ENCODE measurements at regions not wholly inside any gene's neighbourhood (a gene's known extent, or its start where the extent isn't known, plus 50 kb on each side); places are given as distances from the start of the nearest gene placed in this dataset.

- ChIA-PET POLR2A (no interaction called here), CTCF (interaction anchor here (1.4 kb wide), 1 partner anchor 12 kb away, joined by 3 read pairs; no protein-coding TSS in a partner anchor)
Observed at GRCh38 chr11:43545610-43546009, 134.9 kb upstream of the HSD17B12 start.

- CTCF ChIA-PET = interaction anchor here (1.4 kb wide), 1 partner anchor 11 kb away, joined by 3 read pairs; no protein-coding TSS in a partner anchor
Observed at GRCh38 chr11:43546561-43547429, 133.7 kb upstream of the HSD17B12 start.

GRCh38 chr11:43547430-43547831 lies 133.1 kb upstream of the HSD17B12 start:
- CTCF ChIA-PET = no interaction called here

More at GRCh38 chr11:43546561-43547429, 133.7 kb upstream of the HSD17B12 start:
- POLR2A ChIA-PET = no interaction called here

GRCh38 chr11:43547889-43548381 lies 132.6 kb upstream of the HSD17B12 start:
- ChIA-PET POLR2A (no interaction called here), CTCF (no interaction called here)

More at GRCh38 chr11:43547430-43547831, 133.1 kb upstream of the HSD17B12 start:
- POLR2A ChIA-PET = no interaction called here

- CTCF ChIA-PET = no interaction called here
- POLR2A ChIA-PET = no interaction called here
Observed at GRCh38 chr11:43548916-43549315, 131.6 kb upstream of the HSD17B12 start.

GRCh38 chr11:43549624-43550023 lies 130.9 kb upstream of the HSD17B12 start:
- ChIA-PET POLR2A (no interaction called here), CTCF (no interaction called here)

- ChIA-PET CTCF (no interaction called here), POLR2A (no interaction called here)
Observed at GRCh38 chr11:43550714-43551113, 129.8 kb upstream of the HSD17B12 start.

GRCh38 chr11:43554148-43554473 lies 126.4 kb upstream of the HSD17B12 start:
- CTCF ChIA-PET = no interaction called here
- POLR2A ChIA-PET = interaction anchor here (0.6 kb wide), 1 partner anchor 25 kb away, joined by 4 read pairs; no protein-coding TSS in a partner anchor

- ChIA-PET POLR2A (no interaction called here), CTCF (no interaction called here)
Observed at GRCh38 chr11:43555186-43555585, 125.4 kb upstream of the HSD17B12 start.

- ChIA-PET POLR2A (no interaction called here), CTCF (no interaction called here)
Observed at GRCh38 chr11:43555816-43556611, 124.5 kb upstream of the HSD17B12 start.

- POLR2A ChIA-PET = no interaction called here
Observed at GRCh38 chr11:43556612-43557375, 123.7 kb upstream of the HSD17B12 start.

GRCh38 chr11:43557553-43558110 lies 122.9 kb upstream of the HSD17B12 start:
- ChIA-PET CTCF (interaction anchor here (0.6 to 1.1 kb wide), 2 partner anchors 11 to 272 kb away, joined by 3 read pairs; no protein-coding TSS in a partner anchor), POLR2A (no interaction called here)

More at GRCh38 chr11:43556612-43557375, 123.7 kb upstream of the HSD17B12 start:
- CTCF ChIA-PET = interaction anchor here (0.6 to 1.1 kb wide), 2 partner anchors 10 to 273 kb away, joined by 3 read pairs; no protein-coding TSS in a partner anchor

- CTCF ChIA-PET = interaction anchor here (1.1 kb wide), 1 partner anchor 12 kb away, joined by 3 read pairs; no protein-coding TSS in a partner anchor
- POLR2A ChIA-PET = no interaction called here
Observed at GRCh38 chr11:43558146-43558545, 122.4 kb upstream of the HSD17B12 start.

- POLR2A ChIA-PET = no interaction called here
- CTCF ChIA-PET = no interaction called here
Observed at GRCh38 chr11:43558556-43559127, 121.9 kb upstream of the HSD17B12 start.

GRCh38 chr11:43561832-43562231 lies 118.7 kb upstream of the HSD17B12 start:
- ChIA-PET CTCF (no interaction called here), POLR2A (no interaction called here)

- POLR2A ChIA-PET = no interaction called here
- CTCF ChIA-PET = interaction anchor here (0.7 to 2.1 kb wide), 8 partner anchors 10 to 285 kb away, joined by 3 to 5 read pairs (median 4); partner anchors contain the start of gene TTC17
Observed at GRCh38 chr11:43567396-43567975, 113.1 kb upstream of the HSD17B12 start.

- CTCF ChIA-PET = no interaction called here
- POLR2A ChIA-PET = no interaction called here
Observed at GRCh38 chr11:43573233-43573632, 107.3 kb upstream of the HSD17B12 start.

- CTCF ChIA-PET = no interaction called here
- POLR2A ChIA-PET = no interaction called here
Observed at GRCh38 chr11:43573873-43574272, 106.7 kb upstream of the HSD17B12 start.

- ChIA-PET CTCF (no interaction called here), POLR2A (no interaction called here)
Observed at GRCh38 chr11:43574411-43574810, 106.1 kb upstream of the HSD17B12 start.

Measured in activated CD8-positive, alpha-beta memory T cell treated with anti-CD3 and anti-CD28 coated beads for 36 hours (primary cell).